ENCODE measurements at regions not wholly inside any gene's neighbourhood (a gene's known extent, or its start where the extent isn't known, plus 50 kb on each side); places are given as distances from the start of the nearest gene placed in this dataset.

DNA sequence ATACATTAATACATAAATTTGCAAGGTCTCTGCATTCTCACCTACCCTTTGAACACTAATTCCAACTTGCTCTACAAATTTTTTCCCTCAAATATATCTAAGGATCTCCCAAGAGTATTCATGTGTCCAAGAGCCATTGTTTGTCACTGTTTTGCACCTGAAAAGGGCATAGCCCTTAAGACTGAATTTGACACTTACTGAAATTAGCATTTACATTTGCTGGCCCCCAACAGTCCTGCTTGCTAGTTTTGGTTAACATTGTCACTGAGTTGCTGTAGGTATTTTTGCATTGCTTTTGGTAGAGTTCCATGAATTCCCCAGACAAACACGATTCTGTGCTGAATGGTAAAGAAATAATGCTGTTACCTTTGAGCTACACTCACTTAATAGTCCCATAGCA is 57.3 kb downstream of the KCNA4 start:
- no peak for DNase-seq (ENCODE audit: low spot score in 2 of 2)

DNA sequence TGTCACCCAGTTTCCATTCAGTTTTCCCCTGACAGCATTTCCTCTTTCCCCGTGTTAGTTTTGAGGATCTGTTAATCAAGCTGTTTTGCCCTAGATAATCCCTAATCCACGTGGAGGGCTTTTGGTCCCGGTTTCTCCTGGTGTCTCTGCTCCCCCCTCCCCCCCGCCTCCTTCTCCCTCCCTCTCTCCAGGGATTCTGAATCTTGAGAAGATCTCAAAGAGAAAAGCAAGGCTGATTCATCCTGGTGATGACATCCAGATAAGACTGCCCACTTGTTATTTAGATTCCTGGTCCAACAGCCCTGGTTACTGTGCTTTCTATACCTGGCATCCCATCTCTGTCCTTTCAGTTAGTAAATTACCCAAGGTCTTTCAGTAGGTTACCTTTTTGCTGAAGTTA is 59.4 kb downstream of the KCNA4 start:
- no peak for DNase-seq (ENCODE audit: low spot score in 2 of 2)

More for the DNA sequence above, 57.3 kb downstream of the KCNA4 start:
- Mint-ChIP-seq H3K27ac (ENCODE audit: low read depth) (no peak overlapping the region), H3K9me3 (peaks cover 7% of the 10 kb centered on the region), H3K4me1 (no peaks in the 10 kb centered on the region), H3K4me3 (no peak overlapping the region), H3K36me3 (ENCODE audit: insufficient read depth) (no peaks in the 10 kb centered on the region), H3K27me3 (no peaks in the 10 kb centered on the region)
- no peak for ATAC-seq (replicated peaks; ENCODE audit: extremely low read depth, poor library complexity, severe bottlenecking)

DNA sequence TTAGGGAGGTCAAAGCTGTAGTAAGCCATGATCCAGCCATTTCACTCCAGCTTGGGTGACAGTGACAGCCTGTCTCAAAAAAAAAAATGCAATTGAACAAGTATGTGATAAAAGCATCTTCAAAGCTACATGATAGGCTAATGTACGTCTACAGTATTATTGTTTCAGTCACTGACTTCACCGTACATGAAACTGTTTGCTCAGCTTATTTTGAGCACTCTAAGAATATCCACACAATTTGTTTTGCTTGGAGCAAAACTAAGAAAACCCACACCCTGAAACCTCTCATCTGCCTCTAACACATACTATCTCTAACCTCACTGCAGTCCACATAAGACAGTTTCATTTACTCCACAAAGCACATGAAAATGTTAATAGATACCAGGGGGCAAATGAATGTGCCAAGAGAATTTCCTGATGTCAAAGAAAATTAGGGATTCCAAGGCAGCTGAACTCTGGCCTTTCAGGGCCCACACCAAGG is 60.7 kb downstream of the KCNA4 start:
- DNase-seq (ENCODE audit: low spot score in 2 of 2) (no peak), ATAC-seq (replicated peaks; ENCODE audit: extremely low read depth, poor library complexity, severe bottlenecking) (no peak)
- Mint-ChIP-seq H3K27me3 (no peaks in the 10 kb centered on the region), H3K4me3 (no peak overlapping the region), H3K4me1 (no peaks in the 10 kb centered on the region), H3K9me3 (peaks cover 21% of the 10 kb centered on the region), H3K36me3 (ENCODE audit: insufficient read depth) (no peaks in the 10 kb centered on the region), H3K27ac (ENCODE audit: low read depth) (no peak overlapping the region)

More for the DNA sequence above, 59.4 kb downstream of the KCNA4 start:
- Mint-ChIP-seq H3K4me1 (no peaks in the 10 kb centered on the region), H3K36me3 (ENCODE audit: insufficient read depth) (no peaks in the 10 kb centered on the region), H3K9me3 (peaks cover 16% of the 10 kb centered on the region), H3K4me3 (no peak overlapping the region), H3K27me3 (no peaks in the 10 kb centered on the region), H3K27ac (ENCODE audit: low read depth) (no peak overlapping the region)
- no peak for ATAC-seq (replicated peaks; ENCODE audit: extremely low read depth, poor library complexity, severe bottlenecking)

DNA sequence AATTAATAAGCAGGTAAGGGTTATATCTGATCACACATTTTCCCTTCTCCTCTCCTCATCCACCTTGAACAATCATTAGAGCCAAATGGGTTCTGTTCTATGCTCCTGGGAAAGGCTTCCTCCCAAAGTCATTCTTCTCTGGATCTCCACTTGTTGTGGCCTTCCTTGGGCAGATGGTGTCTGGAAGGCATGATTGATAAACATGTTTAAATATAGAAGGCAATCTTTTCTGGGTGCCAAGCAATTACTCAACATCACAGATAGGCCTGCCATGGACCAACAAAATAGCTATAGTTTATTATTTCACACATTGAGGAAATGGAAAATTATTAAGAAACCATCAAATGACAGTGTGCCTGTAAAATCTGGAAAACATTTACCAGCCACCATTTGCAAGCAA is 73.5 kb downstream of the KCNA4 start:
- Mint-ChIP-seq H3K4me3 (no peak overlapping the region), H3K36me3 (ENCODE audit: insufficient read depth) (no peaks in the 10 kb centered on the region), H3K27me3 (no peaks in the 10 kb centered on the region), H3K9me3 (peaks cover 9% of the 10 kb centered on the region), H3K4me1 (no peaks in the 10 kb centered on the region), H3K27ac (ENCODE audit: low read depth) (no peak overlapping the region)
- ATAC-seq (replicated peaks; ENCODE audit: extremely low read depth, poor library complexity, severe bottlenecking) (no peak), DNase-seq (ENCODE audit: low spot score in 2 of 2) (no peak)

DNA sequence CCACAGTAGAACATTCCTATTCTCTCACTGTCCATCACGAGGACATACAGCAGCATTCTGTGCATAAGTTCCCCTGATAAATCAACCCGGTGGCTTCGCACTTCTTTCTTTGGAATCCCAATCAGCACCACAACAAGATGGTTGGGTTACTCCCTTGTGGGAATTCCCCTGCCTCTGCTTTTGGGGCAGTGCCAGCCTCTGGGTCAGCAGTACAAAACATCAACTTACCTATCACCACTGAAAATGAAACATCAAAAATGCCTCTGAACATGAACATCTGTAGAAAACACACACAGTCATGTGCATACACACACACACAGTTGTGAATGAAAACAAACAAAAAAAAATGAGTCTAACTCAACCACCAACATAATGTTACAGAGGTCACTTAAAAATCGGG is 79.3 kb downstream of the KCNA4 start:
- H3K4me1 Mint-ChIP-seq: no peaks in the 10 kb centered on the region
- H3K27ac Mint-ChIP-seq (ENCODE audit: low read depth): no peak overlapping the region
- H3K4me3 Mint-ChIP-seq: no peak overlapping the region
- DNase-seq (ENCODE audit: low spot score in 2 of 2) (no peak), ATAC-seq (replicated peaks; ENCODE audit: extremely low read depth, poor library complexity, severe bottlenecking) (no peak)
- H3K27me3 Mint-ChIP-seq: no peaks in the 10 kb centered on the region
- peaks cover 17% of the 10 kb centered on the region for H3K9me3 Mint-ChIP-seq
- H3K36me3 Mint-ChIP-seq (ENCODE audit: insufficient read depth): no peaks in the 10 kb centered on the region

DNA sequence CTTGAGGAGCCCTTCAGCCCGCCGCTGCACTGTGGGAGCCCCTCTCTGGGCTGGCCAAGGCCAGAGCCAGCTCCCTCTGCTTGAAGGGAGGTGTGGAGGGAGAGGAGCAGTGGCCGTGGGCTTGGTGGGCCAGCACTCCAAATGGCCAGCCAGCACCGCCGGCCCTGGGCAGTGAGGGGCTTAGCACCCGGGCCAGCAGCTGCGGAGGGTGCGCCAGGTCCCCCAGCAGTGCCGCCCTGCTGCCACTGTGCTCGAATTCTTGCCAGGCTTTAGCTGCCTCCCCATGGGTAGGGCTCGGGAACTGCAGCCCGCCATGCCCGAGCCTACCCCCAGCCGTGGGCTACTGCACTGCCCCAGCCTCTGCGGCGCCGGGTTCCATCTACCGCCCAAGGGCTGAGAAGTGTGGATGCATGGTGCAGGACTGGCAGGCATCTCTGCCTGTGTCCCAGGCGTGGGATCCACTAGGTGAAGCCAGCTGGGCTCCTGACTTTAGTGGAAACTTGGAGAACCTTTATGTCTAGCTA is 82.7 kb downstream of the KCNA4 start:
- no peak overlapping the region for H3K27ac Mint-ChIP-seq (ENCODE audit: low read depth)
- H3K4me1 Mint-ChIP-seq: no peaks in the 10 kb centered on the region
- ATAC-seq (replicated peaks; ENCODE audit: extremely low read depth, poor library complexity, severe bottlenecking) (no peak), DNase-seq (ENCODE audit: low spot score in 2 of 2) (no peak)
- no peak overlapping the region for H3K4me3 Mint-ChIP-seq
- peaks cover 22% of the 10 kb centered on the region for H3K9me3 Mint-ChIP-seq
- H3K36me3 Mint-ChIP-seq (ENCODE audit: insufficient read depth): peaks cover 2% of the 10 kb centered on the region
- no peaks in the 10 kb centered on the region for H3K27me3 Mint-ChIP-seq

DNA sequence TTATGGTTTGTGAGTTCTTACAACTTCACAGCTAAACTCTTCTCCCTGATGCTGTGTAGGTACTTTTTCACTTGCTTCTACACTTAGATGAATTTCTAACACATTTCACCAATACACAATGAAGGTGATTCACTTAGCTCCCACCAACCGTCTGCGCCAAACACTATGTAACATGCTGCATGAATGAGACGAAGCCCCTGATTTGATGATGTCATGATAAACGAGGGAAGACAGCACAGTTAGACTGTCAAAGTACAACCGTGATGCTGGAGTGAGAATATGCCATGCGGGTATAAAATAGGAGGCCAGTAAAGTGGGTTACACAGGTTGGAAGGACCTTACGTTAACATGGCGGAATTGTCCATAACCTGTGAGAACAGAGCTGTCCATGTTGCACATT is 100.8 kb downstream of the KCNA4 start:
- no peak for DNase-seq (ENCODE audit: low spot score in 2 of 2)
- Mint-ChIP-seq H3K27me3 (no peaks in the 10 kb centered on the region), H3K36me3 (ENCODE audit: insufficient read depth) (no peaks in the 10 kb centered on the region), H3K4me3 (no peak overlapping the region), H3K9me3 (peaks cover 20% of the 10 kb centered on the region), H3K27ac (ENCODE audit: low read depth) (no peak overlapping the region), H3K4me1 (no peaks in the 10 kb centered on the region)
- no peak for ATAC-seq (replicated peaks; ENCODE audit: extremely low read depth, poor library complexity, severe bottlenecking)

DNA sequence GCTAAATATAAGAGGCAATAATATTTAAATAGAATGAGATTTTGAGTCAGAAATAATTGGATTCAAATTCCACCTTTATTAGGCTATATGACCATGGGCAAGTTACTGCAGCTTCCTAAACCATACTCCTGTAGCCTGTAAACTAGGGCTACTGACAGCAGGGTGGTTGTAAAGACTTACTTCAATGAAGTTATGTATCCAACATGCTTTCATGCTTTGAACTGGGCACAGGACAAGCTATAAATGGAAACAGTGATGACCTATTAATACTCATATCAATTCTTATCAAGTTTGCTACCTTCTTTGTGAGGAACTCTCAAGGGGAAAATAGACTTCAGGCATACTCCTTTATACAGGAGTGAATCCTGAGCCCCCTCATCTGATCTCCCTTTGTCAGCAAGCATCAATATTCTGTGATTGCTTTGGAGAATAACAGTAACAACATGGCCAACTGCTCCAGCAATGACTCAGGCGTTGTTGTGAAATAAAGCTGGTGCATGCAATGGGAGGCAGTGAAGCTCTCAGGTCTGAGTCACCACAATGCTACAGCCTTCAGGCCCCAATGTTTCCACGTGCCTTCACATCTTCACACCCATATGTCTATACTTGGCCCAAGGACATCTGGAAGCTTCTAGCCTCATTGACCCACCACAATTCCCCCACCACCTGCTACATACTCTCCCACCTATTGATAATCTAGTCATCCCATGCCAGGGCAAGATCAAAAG is 102.5 kb downstream of the KCNA4 start:
- ATAC-seq (replicated peaks; ENCODE audit: extremely low read depth, poor library complexity, severe bottlenecking) (no peak), DNase-seq (ENCODE audit: low spot score in 2 of 2) (no peak)
- no peak overlapping the region for H3K27ac Mint-ChIP-seq (ENCODE audit: low read depth)
- no peaks in the 10 kb centered on the region for H3K27me3 Mint-ChIP-seq
- H3K4me1 Mint-ChIP-seq: no peaks in the 10 kb centered on the region
- H3K9me3 Mint-ChIP-seq: peaks cover 20% of the 10 kb centered on the region
- H3K4me3 Mint-ChIP-seq: no peak overlapping the region
- H3K36me3 Mint-ChIP-seq (ENCODE audit: insufficient read depth): no peaks in the 10 kb centered on the region

DNA sequence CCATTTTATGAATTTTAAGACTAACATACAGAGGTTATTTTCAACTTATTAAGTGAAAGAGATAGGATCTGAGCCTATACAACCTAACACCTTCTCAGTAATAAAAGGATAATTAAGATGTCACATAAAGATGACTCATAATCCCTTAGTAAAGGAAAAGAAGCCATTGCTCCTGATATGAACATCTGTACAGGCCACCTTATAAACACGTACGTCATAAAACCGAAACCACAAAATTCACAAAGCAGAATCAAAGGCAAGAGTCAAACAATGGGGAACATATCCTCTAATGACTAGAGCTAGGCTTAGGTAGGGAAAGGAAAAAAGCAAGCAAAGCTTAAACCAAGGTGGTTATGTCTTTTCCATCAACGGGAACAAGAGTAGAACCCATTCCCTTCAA is 103.5 kb downstream of the KCNA4 start:
- Mint-ChIP-seq H3K27me3 (no peaks in the 10 kb centered on the region), H3K36me3 (ENCODE audit: insufficient read depth) (no peaks in the 10 kb centered on the region), H3K9me3 (peaks cover 12% of the 10 kb centered on the region), H3K4me3 (no peak overlapping the region), H3K27ac (ENCODE audit: low read depth) (no peak overlapping the region), H3K4me1 (no peaks in the 10 kb centered on the region)
- no peak for DNase-seq (ENCODE audit: low spot score in 2 of 2)
- ATAC-seq (replicated peaks; ENCODE audit: extremely low read depth, poor library complexity, severe bottlenecking): no peak

DNA sequence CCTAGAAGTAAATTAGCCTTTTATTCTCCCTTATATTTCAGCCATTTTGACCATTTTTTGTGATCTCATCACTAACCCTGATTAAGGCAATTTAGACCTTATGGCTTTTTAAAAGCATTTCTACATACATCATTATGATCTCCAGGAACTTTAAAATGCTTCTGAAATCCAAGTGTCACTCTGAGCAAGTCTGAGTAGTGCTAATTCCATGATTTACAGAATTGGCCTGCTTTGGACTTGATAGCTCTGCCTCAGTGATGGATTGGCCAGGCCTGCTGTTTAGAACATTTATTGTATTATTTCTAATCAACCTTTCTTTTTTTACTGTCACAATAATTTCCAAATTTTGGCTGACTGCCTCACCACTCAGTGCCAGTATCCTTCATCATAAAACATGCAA is 116.4 kb downstream of the KCNA4 start:
- Mint-ChIP-seq H3K4me1 (no peaks in the 10 kb centered on the region), H3K27ac (ENCODE audit: low read depth) (no peak overlapping the region), H3K36me3 (ENCODE audit: insufficient read depth) (no peaks in the 10 kb centered on the region), H3K4me3 (no peak overlapping the region), H3K27me3 (no peaks in the 10 kb centered on the region), H3K9me3 (peaks cover 17% of the 10 kb centered on the region)
- ATAC-seq (replicated peaks; ENCODE audit: extremely low read depth, poor library complexity, severe bottlenecking): no peak
- DNase-seq (ENCODE audit: low spot score in 2 of 2): no peak

DNA sequence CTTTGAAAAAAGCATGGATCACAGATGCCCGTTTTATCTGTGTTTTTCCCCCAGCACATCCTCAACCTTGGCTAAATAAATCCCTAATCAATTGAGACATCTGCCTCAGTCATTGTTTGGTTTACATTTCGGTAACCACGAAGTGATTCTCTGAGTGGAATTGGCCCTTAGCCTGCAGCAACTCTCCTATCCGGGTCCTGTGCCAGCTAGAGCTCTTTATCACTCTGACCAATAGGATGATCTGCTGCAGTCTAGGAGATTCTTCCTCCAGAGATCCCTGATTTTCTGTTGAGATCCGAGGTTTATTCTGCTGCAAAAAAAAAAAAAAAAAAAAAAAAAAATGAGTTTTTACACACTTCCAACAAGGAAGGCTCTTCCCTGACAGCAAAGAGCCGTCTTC is 137.3 kb downstream of the KCNA4 start:
- H3K4me3 Mint-ChIP-seq: no peak overlapping the region
- no peak for DNase-seq (ENCODE audit: low spot score in 2 of 2)
- no peak for ATAC-seq (replicated peaks; ENCODE audit: extremely low read depth, poor library complexity, severe bottlenecking)

DNA sequence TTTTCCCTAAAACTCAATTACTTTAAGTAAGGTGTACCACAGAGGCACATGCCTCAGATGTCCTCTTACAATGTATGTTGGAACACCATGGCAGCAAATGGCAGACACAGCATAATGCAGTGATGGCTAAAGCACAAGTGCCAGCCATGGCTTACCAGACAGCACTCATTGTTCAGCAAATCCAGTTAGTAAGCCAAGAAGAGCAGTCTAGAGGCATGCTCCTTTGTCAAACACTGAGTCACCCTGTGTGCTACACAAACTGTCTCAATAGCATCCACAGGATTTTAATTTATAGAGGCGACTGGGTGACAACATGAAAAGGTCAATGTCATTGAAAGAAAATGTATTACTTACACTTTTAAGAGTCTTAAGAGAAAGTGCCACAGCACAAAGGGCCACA is 140.6 kb downstream of the KCNA4 start:
- peaks cover 2% of the 10 kb centered on the region for H3K36me3 Mint-ChIP-seq (ENCODE audit: insufficient read depth)
- ATAC-seq (replicated peaks; ENCODE audit: extremely low read depth, poor library complexity, severe bottlenecking): no peak
- no peak overlapping the region for H3K27ac Mint-ChIP-seq (ENCODE audit: low read depth)
- no peaks in the 10 kb centered on the region for H3K27me3 Mint-ChIP-seq
- H3K4me3 Mint-ChIP-seq: no peak overlapping the region
- no peak for DNase-seq (ENCODE audit: low spot score in 2 of 2)
- H3K9me3 Mint-ChIP-seq: peaks cover 55% of the 10 kb centered on the region
- no peaks in the 10 kb centered on the region for H3K4me1 Mint-ChIP-seq

More for the DNA sequence above, 137.3 kb downstream of the KCNA4 start:
- Mint-ChIP-seq H3K36me3 (ENCODE audit: insufficient read depth) (no peaks in the 10 kb centered on the region), H3K4me1 (no peaks in the 10 kb centered on the region), H3K27ac (ENCODE audit: low read depth) (no peak overlapping the region), H3K9me3 (peaks cover 31% of the 10 kb centered on the region), H3K27me3 (no peaks in the 10 kb centered on the region)

DNA sequence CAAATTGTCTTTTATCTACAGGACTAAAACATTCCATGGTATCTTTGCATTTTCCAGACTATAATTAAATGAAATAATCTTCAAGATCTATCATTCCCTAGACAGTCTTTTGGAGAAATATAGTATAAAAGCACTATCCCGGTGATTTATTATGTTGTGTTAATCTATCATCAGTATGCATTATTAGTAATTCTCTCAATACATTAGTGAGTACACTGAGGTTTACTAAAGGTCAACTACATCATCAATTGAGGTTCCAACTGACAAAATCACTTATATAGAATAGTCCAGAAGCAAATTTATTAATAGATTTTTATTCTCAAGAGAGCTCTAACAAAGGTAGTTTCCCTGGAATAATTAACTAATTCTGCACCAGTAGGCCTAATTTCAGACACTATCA is 169.6 kb downstream of the KCNA4 start:
- H3K4me1 Mint-ChIP-seq: no peaks in the 10 kb centered on the region
- ATAC-seq (replicated peaks; ENCODE audit: extremely low read depth, poor library complexity, severe bottlenecking): no peak
- no peaks in the 10 kb centered on the region for H3K36me3 Mint-ChIP-seq (ENCODE audit: insufficient read depth)
- no peaks in the 10 kb centered on the region for H3K27me3 Mint-ChIP-seq
- no peak overlapping the region for H3K27ac Mint-ChIP-seq (ENCODE audit: low read depth)
- no peak overlapping the region for H3K4me3 Mint-ChIP-seq
- no peak for DNase-seq (ENCODE audit: low spot score in 2 of 2)
- peaks cover 22% of the 10 kb centered on the region for H3K9me3 Mint-ChIP-seq

Measured in central memory CD8-positive, alpha-beta T cell (primary cell).